ENCODE measurements at regions not wholly inside any gene's neighbourhood (a gene's known extent, or its start where the extent isn't known, plus 50 kb on each side); places are given as distances from the start of the nearest gene placed in this dataset.

GRCh38 chr13:72565893-72566292, 161.5 kb downstream of the MZT1 start:
- intact Hi-C loops (cut with micrococcal nuclease), result no loop called here
- H3K9me3 Mint-ChIP-seq, result no peaks in the 10 kb centered on the region

GRCh38 chr13:72562686-72563085, 164.7 kb downstream of the MZT1 start:
- no peak overlapping the region for H3K27ac ChIP-seq (ENCODE audit: low read depth in 1 of 2, low read length in 2 of 2)
- intact Hi-C loops (cut with micrococcal nuclease), result no loop called here
- H2AFZ ChIP-seq (ENCODE audit: insufficient read depth, low read depth, low read length, poor library complexity, severe bottlenecking), result no peak overlapping the region
- Mint-ChIP-seq H3K9me3 (peaks cover 0 to 2% (median 0%) of the 10 kb centered on the region in 7 donors), H3K4me1 (no peaks in the 10 kb centered on the region), H3K27me3 (ENCODE audit: low read depth in 3 of 3) (peaks cover 0 to 2% (median 0%) of the 10 kb centered on the region in 3 donors), H3K27ac (no peak overlapping the region), H3K4me3 (no peak overlapping the region), H3K36me3 (no peaks in the 10 kb centered on the region)
- TF ChIP-seq, protein P1, sequence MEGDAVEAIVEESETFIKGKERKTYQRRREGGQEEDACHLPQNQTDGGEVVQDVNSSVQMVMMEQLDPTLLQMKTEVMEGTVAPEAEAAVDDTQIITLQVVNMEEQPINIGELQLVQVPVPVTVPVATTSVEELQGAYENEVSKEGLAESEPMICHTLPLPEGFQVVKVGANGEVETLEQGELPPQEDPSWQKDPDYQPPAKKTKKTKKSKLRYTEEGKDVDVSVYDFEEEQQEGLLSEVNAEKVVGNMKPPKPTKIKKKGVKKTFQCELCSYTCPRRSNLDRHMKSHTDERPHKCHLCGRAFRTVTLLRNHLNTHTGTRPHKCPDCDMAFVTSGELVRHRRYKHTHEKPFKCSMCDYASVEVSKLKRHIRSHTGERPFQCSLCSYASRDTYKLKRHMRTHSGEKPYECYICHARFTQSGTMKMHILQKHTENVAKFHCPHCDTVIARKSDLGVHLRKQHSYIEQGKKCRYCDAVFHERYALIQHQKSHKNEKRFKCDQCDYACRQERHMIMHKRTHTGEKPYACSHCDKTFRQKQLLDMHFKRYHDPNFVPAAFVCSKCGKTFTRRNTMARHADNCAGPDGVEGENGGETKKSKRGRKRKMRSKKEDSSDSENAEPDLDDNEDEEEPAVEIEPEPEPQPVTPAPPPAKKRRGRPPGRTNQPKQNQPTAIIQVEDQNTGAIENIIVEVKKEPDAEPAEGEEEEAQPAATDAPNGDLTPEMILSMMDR (IDR thresholded peaks at IDR 0.05), result no peak
- DNase-seq, result no peak
- H3K27me3 ChIP-seq (ENCODE audit: control insufficient read depth in 2 of 2, insufficient read depth in 2 of 2, low read length in 2 of 2), result no peaks in the 10 kb centered on the region
- no peak overlapping the region for H3K4me2 ChIP-seq (replicated peaks; ENCODE audit: extremely low read depth, low read length, poor library complexity, severe bottlenecking)
- H3K4me3 ChIP-seq (replicated peaks in 1 of 3; ENCODE audit: low read depth in 2 of 3, low read length in 3 of 3), result no peak overlapping the region
- H3K79me2 ChIP-seq (ENCODE audit: insufficient read depth, low read length), result no peaks in the 10 kb centered on the region
- no CpG with 5 or more reads among the region's 2 CpGs for WGBS (ENCODE audit: insufficient coverage)
- H3K9me3 ChIP-seq (replicated peaks in 1 of 2; ENCODE audit: control insufficient read depth in 1 of 2, insufficient read depth in 1 of 2, low read length in 2 of 2), result no peaks in the 10 kb centered on the region
- H3K9ac ChIP-seq (ENCODE audit: insufficient read depth, low read length, poor library complexity, severe bottlenecking), result no peak overlapping the region
- no peaks in the 10 kb centered on the region for H3K4me1 ChIP-seq (ENCODE audit: control insufficient read depth in 1 of 2, insufficient read depth in 2 of 2, low read length in 2 of 2)
- H4K20me1 ChIP-seq (ENCODE audit: insufficient read depth, low read length), result no peaks in the 10 kb centered on the region
- no peaks in the 10 kb centered on the region for H3K36me3 ChIP-seq (replicated peaks in 1 of 2; ENCODE audit: control insufficient read depth in 1 of 2, insufficient read depth in 2 of 2, low read length in 2 of 2)

More at GRCh38 chr13:72565893-72566292, 161.5 kb downstream of the MZT1 start:
- no peak overlapping the region for H3K4me3 ChIP-seq (replicated peaks in 1 of 3; ENCODE audit: low read depth in 2 of 3, low read length in 3 of 3)
- no peaks in the 10 kb centered on the region for H3K4me1 ChIP-seq (ENCODE audit: control insufficient read depth in 1 of 2, insufficient read depth in 2 of 2, low read length in 2 of 2)
- WGBS (ENCODE audit: insufficient coverage), result no CpG with 5 or more reads among the region's 1 CpG
- H3K36me3 Mint-ChIP-seq, result no peaks in the 10 kb centered on the region
- H3K36me3 ChIP-seq (replicated peaks in 1 of 2; ENCODE audit: control insufficient read depth in 1 of 2, insufficient read depth in 2 of 2, low read length in 2 of 2), result no peaks in the 10 kb centered on the region
- no peak overlapping the region for H3K27ac Mint-ChIP-seq
- H4K20me1 ChIP-seq (ENCODE audit: insufficient read depth, low read length), result no peaks in the 10 kb centered on the region
- no peaks in the 10 kb centered on the region for H3K27me3 Mint-ChIP-seq (ENCODE audit: low read depth in 3 of 3)
- H3K4me3 Mint-ChIP-seq, result no peak overlapping the region
- H3K9me3 ChIP-seq (replicated peaks in 1 of 2; ENCODE audit: control insufficient read depth in 1 of 2, insufficient read depth in 1 of 2, low read length in 2 of 2), result no peaks in the 10 kb centered on the region
- H3K27me3 ChIP-seq (ENCODE audit: control insufficient read depth in 2 of 2, insufficient read depth in 2 of 2, low read length in 2 of 2), result no peaks in the 10 kb centered on the region
- H3K4me2 ChIP-seq (replicated peaks; ENCODE audit: extremely low read depth, low read length, poor library complexity, severe bottlenecking), result no peak overlapping the region
- H3K27ac ChIP-seq (ENCODE audit: low read depth in 1 of 2, low read length in 2 of 2), result no peak overlapping the region
- no peak overlapping the region for H2AFZ ChIP-seq (ENCODE audit: insufficient read depth, low read depth, low read length, poor library complexity, severe bottlenecking)
- no peak for DNase-seq
- TF ChIP-seq, protein P1 (IDR thresholded peaks at IDR 0.05), result peak; percentile 69
- H3K4me1 Mint-ChIP-seq, result peaks cover 6% of the 10 kb centered on the region
- H3K9ac ChIP-seq (ENCODE audit: insufficient read depth, low read length, poor library complexity, severe bottlenecking), result no peak overlapping the region
- no peaks in the 10 kb centered on the region for H3K79me2 ChIP-seq (ENCODE audit: insufficient read depth, low read length)

All from CD14-positive monocyte (primary cell).